WTC11 (cell line): ENCODE measurements at regions not wholly inside any gene's neighbourhood (a gene's known extent, or its start where the extent isn't known, plus 50 kb on each side); places are given as distances from the start of the nearest gene placed in this dataset.

ENCODE experiments used
- ATF2 ChIP-seq: sonication (generic); formaldehyde crosslinking; IDR thresholded peaks from 2 replicates; pipeline ENCODE4 v1.8.1; 2022; ENCODE audit warnings: low read depth, missing genetic modification reagents, borderline replicate concordance
- CTCF ChIP-seq: fragments of 200-600 bp; IDR thresholded peaks from 2 replicates; pipeline ENCODE4 v1.8.0; 2022; ENCODE audit warnings: antibody characterized with exemption
- MYBL2 ChIP-seq: sonication (generic); formaldehyde crosslinking; IDR thresholded peaks from 2 replicates; pipeline ENCODE4 v1.8.1; 2023; ENCODE audit warnings: mild to moderate bottlenecking, moderate library complexity, missing genetic modification reagents
- RELA ChIP-seq: sonication (generic); formaldehyde crosslinking; IDR thresholded peaks from 2 replicates; pipeline ENCODE4 v1.8.1; 2022; ENCODE audit warnings: missing genetic modification reagents, mild to moderate bottlenecking, borderline replicate concordance
- ZNF425 ChIP-seq: fragments of 250-450 bp; sonication (Bioruptor Pico); conservative IDR thresholded peaks from 2 replicates; pipeline ENCODE4 v1.9.0; 2021; ENCODE audit warnings: mild to moderate bottlenecking

- TF ChIP-seq CTCF (no peak), MYBL2 (CRISPR knock-in tag) (no peak), RELA (CRISPR knock-in tag) (no peak), ZNF425 (CRISPR knock-in tag) (no peak), ATF2 (CRISPR knock-in tag) (no peak)
These were observed 668.1 kb downstream of the RFPL4B start for GRCh38 chr6:113015249-113015648.
